ENCODE measurements at regions not wholly inside any gene's neighbourhood (a gene's known extent, or its start where the extent isn't known, plus 50 kb on each side); places are given as distances from the start of the nearest gene placed in this dataset.

DNA sequence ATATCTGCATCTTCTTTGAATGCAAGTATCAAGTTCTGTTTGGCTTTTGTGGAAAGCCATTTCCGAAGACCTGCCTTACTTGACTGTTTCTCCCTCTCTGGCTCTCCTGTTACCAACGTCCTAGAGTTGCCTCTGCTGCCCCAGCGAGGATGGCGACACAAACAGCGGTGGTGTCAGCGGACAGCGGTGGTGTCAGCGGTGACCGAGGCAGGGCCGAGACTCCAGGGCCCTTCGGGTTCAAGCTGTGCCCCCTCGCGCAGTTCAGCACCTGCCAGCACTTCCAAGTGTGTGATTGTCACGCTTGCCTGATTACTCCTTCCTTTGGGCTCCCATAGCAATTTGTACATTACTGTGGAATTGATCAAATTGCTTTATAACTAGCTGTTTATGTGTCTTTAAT lies 336.9 kb upstream of the FAT1 start:
- H3K27ac ChIP-seq = no peak overlapping the region
- H3K4me2 ChIP-seq = no peak overlapping the region
- no peak for DNase-seq (ENCODE audit: low spot score)
- no peaks in the 10 kb centered on the region for H3K79me2 ChIP-seq
- H3K9me2 ChIP-seq (replicated peaks; ENCODE audit: insufficient read depth) = no peaks in the 10 kb centered on the region
- no peak overlapping the region for H3K4me3 ChIP-seq
- no peaks in the 10 kb centered on the region for H3K9me3 ChIP-seq (ENCODE audit: low read depth)
- H2AFZ ChIP-seq = no peak overlapping the region
- no peaks in the 10 kb centered on the region for H3K27me3 ChIP-seq
- no peaks in the 10 kb centered on the region for H4K20me1 ChIP-seq (ENCODE audit: insufficient read depth, poor library complexity, severe bottlenecking)
- WGBS (ENCODE audit: low lambda C conversion rate, missing lambda C conversion rate) = 93% methylated on average over 14 of the region's 14 CpGs
- H3K36me3 ChIP-seq (replicated peaks; ENCODE audit: insufficient read depth, low read depth) = no peaks in the 10 kb centered on the region
- TF ChIP-seq EZH2phosphoT487 (IDR thresholded peaks at IDR 0.05; ENCODE audit: low read depth, severe bottlenecking, unreplicated experiment) (no peak), EZH2 (IDR thresholded peaks at IDR 0.05; ENCODE audit: borderline replicate concordance) (no peak)
- TF ChIP-seq, protein P1, sequence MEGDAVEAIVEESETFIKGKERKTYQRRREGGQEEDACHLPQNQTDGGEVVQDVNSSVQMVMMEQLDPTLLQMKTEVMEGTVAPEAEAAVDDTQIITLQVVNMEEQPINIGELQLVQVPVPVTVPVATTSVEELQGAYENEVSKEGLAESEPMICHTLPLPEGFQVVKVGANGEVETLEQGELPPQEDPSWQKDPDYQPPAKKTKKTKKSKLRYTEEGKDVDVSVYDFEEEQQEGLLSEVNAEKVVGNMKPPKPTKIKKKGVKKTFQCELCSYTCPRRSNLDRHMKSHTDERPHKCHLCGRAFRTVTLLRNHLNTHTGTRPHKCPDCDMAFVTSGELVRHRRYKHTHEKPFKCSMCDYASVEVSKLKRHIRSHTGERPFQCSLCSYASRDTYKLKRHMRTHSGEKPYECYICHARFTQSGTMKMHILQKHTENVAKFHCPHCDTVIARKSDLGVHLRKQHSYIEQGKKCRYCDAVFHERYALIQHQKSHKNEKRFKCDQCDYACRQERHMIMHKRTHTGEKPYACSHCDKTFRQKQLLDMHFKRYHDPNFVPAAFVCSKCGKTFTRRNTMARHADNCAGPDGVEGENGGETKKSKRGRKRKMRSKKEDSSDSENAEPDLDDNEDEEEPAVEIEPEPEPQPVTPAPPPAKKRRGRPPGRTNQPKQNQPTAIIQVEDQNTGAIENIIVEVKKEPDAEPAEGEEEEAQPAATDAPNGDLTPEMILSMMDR (IDR thresholded peaks at IDR 0.05; ENCODE audit: poor library complexity) = no peak
- H3K4me1 ChIP-seq (ENCODE audit: insufficient read depth) = no peaks in the 10 kb centered on the region

DNA sequence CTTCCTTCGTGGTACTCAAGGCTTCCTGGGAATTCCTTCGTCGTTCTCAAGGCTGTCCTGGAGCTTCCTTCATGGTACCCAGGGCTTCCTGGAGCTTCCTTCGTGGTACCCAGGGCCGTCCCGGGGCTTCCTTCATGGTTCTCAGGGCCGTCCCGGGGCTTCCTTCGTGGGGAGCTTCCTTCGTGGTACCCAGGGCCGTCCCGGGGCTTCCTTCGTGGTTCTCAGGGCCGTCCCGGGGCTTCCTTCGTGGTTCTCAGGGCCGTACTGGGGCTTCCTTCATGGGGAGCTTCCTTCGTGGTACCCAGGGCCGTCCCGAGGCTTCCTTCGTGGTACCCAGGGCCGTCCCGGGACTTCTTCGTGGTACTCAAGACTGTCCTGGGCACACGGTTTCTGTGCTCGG lies 339.6 kb upstream of the FAT1 start:
- H3K4me3 ChIP-seq = no peak overlapping the region
- TF ChIP-seq EZH2phosphoT487 (IDR thresholded peaks at IDR 0.05; ENCODE audit: low read depth, severe bottlenecking, unreplicated experiment) = no peak
- TF ChIP-seq, protein P1 (IDR thresholded peaks at IDR 0.05; ENCODE audit: poor library complexity) = no peak
- no peak for TF ChIP-seq EZH2 (IDR thresholded peaks at IDR 0.05; ENCODE audit: borderline replicate concordance)
- no peak overlapping the region for H3K27ac ChIP-seq
- no peaks in the 10 kb centered on the region for H3K9me3 ChIP-seq (ENCODE audit: low read depth)
- no peaks in the 10 kb centered on the region for H3K4me1 ChIP-seq (ENCODE audit: insufficient read depth)
- H3K27me3 ChIP-seq = no peaks in the 10 kb centered on the region
- WGBS (ENCODE audit: low lambda C conversion rate, missing lambda C conversion rate) = 97% methylated on average over 17 of the region's 26 CpGs
- no peaks in the 10 kb centered on the region for H3K79me2 ChIP-seq
- no peak overlapping the region for H2AFZ ChIP-seq
- DNase-seq (ENCODE audit: low spot score) = no peak
- H3K36me3 ChIP-seq (replicated peaks; ENCODE audit: insufficient read depth, low read depth) = no peaks in the 10 kb centered on the region
- no peaks in the 10 kb centered on the region for H4K20me1 ChIP-seq (ENCODE audit: insufficient read depth, poor library complexity, severe bottlenecking)
- H3K9me2 ChIP-seq (replicated peaks; ENCODE audit: insufficient read depth) = no peaks in the 10 kb centered on the region
- no peak overlapping the region for H3K4me2 ChIP-seq

DNA sequence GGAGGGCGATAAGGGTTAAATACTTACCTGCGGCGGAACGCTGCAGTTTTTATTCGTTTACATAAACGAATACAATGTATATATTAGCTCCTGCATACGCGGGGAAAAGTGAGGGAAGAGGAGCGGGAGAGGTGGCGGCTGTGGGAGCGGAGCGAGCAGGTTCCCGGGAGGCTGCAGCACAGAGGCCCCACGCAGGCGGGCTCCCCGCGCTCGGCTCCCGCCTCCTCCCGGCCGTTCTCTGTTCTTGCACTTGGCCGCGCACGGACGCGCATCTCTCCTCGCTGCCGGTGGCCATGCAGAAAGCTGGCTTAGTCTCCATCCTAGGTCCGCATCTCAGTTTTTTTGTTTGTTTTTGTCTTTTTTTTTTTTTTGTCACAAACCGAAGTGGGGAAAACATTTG lies 340.4 kb upstream of the FAT1 start:
- WGBS (ENCODE audit: low lambda C conversion rate, missing lambda C conversion rate) = 96% methylated on average over 29 of the region's 30 CpGs
- Histone ChIP-seq H3K4me3 (no peak overlapping the region), H3K27me3 (no peaks in the 10 kb centered on the region), H4K20me1 (ENCODE audit: insufficient read depth, poor library complexity, severe bottlenecking) (no peaks in the 10 kb centered on the region), H3K9me3 (ENCODE audit: low read depth) (no peaks in the 10 kb centered on the region), H3K27ac (no peak overlapping the region), H3K79me2 (no peaks in the 10 kb centered on the region), H3K36me3 (replicated peaks; ENCODE audit: insufficient read depth, low read depth) (no peaks in the 10 kb centered on the region), H3K4me1 (ENCODE audit: insufficient read depth) (no peaks in the 10 kb centered on the region), H3K4me2 (no peak overlapping the region), H2AFZ (no peak overlapping the region), H3K9me2 (replicated peaks; ENCODE audit: insufficient read depth) (no peaks in the 10 kb centered on the region)
- no peak for DNase-seq (ENCODE audit: low spot score)
- TF ChIP-seq EZH2 (IDR thresholded peaks at IDR 0.05; ENCODE audit: borderline replicate concordance) (no peak), EZH2phosphoT487 (IDR thresholded peaks at IDR 0.05; ENCODE audit: low read depth, severe bottlenecking, unreplicated experiment) (no peak)
- TF ChIP-seq, protein P1 (IDR thresholded peaks at IDR 0.05; ENCODE audit: poor library complexity) = no peak

DNA sequence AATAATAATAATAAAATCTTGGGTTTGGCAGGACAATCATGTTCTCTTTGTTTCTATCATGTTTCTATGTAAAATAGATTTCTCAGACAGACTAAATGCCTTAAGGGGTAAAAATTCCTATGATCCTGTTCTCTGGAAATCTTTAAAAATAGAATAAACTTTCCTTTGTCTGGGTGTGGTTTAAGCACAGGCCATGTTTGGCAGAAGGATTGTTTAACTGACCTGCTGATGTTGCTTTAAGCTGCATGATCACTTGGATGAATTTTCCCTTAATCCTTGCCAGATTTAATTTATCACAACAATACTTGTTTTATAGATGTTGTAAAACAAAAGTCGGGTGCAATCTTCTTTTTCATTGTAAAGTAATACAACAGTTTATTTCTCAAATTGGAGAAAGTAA lies 341.7 kb upstream of the FAT1 start:
- Histone ChIP-seq H3K4me3 (no peak overlapping the region), H3K27me3 (no peaks in the 10 kb centered on the region), H3K9me3 (ENCODE audit: low read depth) (no peaks in the 10 kb centered on the region), H3K79me2 (no peaks in the 10 kb centered on the region), H3K4me1 (ENCODE audit: insufficient read depth) (no peaks in the 10 kb centered on the region), H3K9me2 (replicated peaks; ENCODE audit: insufficient read depth) (no peaks in the 10 kb centered on the region), H3K36me3 (replicated peaks; ENCODE audit: insufficient read depth, low read depth) (no peaks in the 10 kb centered on the region), H3K4me2 (no peak overlapping the region), H4K20me1 (ENCODE audit: insufficient read depth, poor library complexity, severe bottlenecking) (no peaks in the 10 kb centered on the region), H2AFZ (no peak overlapping the region), H3K27ac (no peak overlapping the region)
- no peak for DNase-seq (ENCODE audit: low spot score)
- no peak for TF ChIP-seq EZH2 (IDR thresholded peaks at IDR 0.05; ENCODE audit: borderline replicate concordance)
- TF ChIP-seq EZH2phosphoT487 (IDR thresholded peaks at IDR 0.05; ENCODE audit: low read depth, severe bottlenecking, unreplicated experiment) = no peak
- TF ChIP-seq, protein P1 (IDR thresholded peaks at IDR 0.05; ENCODE audit: poor library complexity) = no peak
- WGBS (ENCODE audit: low lambda C conversion rate, missing lambda C conversion rate) = 40% methylated on average over 1 of the region's 1 CpG

Measured in hepatocyte (in vitro differentiated cells).